ENCODE measurements at regions not wholly inside any gene's neighbourhood (a gene's known extent, or its start where the extent isn't known, plus 50 kb on each side); places are given as distances from the start of the nearest gene placed in this dataset.
"Not testable (repeated sequence)": the region's sequence is repeated elsewhere in the genome, so short reads cannot be mapped to it uniquely, and the experiment has no call there.

DNA sequence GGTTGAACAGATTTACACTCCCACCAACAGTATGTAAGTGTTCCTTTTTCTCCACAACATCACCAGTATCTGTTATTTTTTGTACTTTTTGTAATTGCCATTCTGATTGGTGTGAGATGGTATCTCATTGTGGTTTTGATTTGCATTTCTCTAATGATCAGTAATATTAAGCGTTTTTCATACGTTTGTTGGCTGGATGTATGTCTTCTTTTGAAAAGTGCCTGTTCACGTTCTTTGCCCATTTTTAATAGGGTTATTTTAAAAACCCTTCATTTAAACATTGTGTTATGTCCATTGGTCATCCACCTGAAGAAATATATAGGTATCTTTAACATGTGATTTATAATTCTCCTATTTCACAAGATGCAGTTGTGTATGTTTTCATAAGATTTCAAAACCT, 291.3 kb downstream of the SEMA3D start:
- H3K27me3 ChIP-seq, result no peaks in the 10 kb centered on the region
- TF ChIP-seq, protein P1, sequence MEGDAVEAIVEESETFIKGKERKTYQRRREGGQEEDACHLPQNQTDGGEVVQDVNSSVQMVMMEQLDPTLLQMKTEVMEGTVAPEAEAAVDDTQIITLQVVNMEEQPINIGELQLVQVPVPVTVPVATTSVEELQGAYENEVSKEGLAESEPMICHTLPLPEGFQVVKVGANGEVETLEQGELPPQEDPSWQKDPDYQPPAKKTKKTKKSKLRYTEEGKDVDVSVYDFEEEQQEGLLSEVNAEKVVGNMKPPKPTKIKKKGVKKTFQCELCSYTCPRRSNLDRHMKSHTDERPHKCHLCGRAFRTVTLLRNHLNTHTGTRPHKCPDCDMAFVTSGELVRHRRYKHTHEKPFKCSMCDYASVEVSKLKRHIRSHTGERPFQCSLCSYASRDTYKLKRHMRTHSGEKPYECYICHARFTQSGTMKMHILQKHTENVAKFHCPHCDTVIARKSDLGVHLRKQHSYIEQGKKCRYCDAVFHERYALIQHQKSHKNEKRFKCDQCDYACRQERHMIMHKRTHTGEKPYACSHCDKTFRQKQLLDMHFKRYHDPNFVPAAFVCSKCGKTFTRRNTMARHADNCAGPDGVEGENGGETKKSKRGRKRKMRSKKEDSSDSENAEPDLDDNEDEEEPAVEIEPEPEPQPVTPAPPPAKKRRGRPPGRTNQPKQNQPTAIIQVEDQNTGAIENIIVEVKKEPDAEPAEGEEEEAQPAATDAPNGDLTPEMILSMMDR (IDR thresholded peaks at IDR 0.05; ENCODE audit: poor library complexity), result no peak
- no peak for TF ChIP-seq EZH2phosphoT487 (IDR thresholded peaks at IDR 0.05; ENCODE audit: low read depth, severe bottlenecking, unreplicated experiment)
- no peak for TF ChIP-seq EZH2 (IDR thresholded peaks at IDR 0.05; ENCODE audit: borderline replicate concordance)
- no peaks in the 10 kb centered on the region for H3K9me3 ChIP-seq (ENCODE audit: low read depth)
- H3K9me2 ChIP-seq (replicated peaks; ENCODE audit: insufficient read depth), result no peaks in the 10 kb centered on the region
- 96% methylated on average over 3 of the region's 3 CpGs for WGBS (ENCODE audit: low lambda C conversion rate, missing lambda C conversion rate)
- H4K20me1 ChIP-seq (ENCODE audit: insufficient read depth, poor library complexity, severe bottlenecking), result no peaks in the 10 kb centered on the region
- no peak for DNase-seq (ENCODE audit: low spot score)
- no peak overlapping the region for H3K4me2 ChIP-seq
- no peak overlapping the region for H3K4me3 ChIP-seq
- H2AFZ ChIP-seq, result no peak overlapping the region
- H3K36me3 ChIP-seq (replicated peaks; ENCODE audit: insufficient read depth, low read depth), result no peaks in the 10 kb centered on the region
- no peak overlapping the region for H3K27ac ChIP-seq
- H3K4me1 ChIP-seq (ENCODE audit: insufficient read depth), result no peaks in the 10 kb centered on the region
- no peaks in the 10 kb centered on the region for H3K79me2 ChIP-seq

DNA sequence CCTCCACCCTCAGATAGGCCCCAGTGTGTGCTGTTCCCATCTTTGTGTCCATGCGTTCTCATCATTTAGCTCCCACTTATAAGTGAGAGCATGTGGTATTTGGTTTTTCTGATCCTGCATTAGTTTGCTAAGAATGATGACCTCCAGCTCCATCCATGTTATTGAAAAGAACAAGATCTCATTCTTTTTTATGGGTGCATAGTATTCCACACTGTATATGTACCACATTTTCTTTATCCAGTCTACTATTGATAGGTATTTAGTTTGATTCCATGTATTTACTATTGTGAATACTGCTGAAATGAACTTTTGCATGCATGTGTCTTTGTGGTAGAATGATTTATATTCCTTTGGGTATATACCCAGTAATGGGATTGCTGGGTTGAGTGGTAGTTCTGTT, 303.3 kb downstream of the SEMA3D start:
- H3K27me3 ChIP-seq; H3K4me3 ChIP-seq; H4K20me1 ChIP-seq (ENCODE audit: insufficient read depth, poor library complexity, severe bottlenecking); H3K9me2 ChIP-seq (replicated peaks; ENCODE audit: insufficient read depth); H3K4me1 ChIP-seq (ENCODE audit: insufficient read depth); H3K36me3 ChIP-seq (replicated peaks; ENCODE audit: insufficient read depth, low read depth); H3K4me2 ChIP-seq; H3K9me3 ChIP-seq (ENCODE audit: low read depth); H2AFZ ChIP-seq; H3K27ac ChIP-seq; DNase-seq (ENCODE audit: low spot score); H3K79me2 ChIP-seq: not testable (repeated sequence)
- 94% methylated on average over 1 of the region's 1 CpG for WGBS (ENCODE audit: low lambda C conversion rate, missing lambda C conversion rate)

DNA sequence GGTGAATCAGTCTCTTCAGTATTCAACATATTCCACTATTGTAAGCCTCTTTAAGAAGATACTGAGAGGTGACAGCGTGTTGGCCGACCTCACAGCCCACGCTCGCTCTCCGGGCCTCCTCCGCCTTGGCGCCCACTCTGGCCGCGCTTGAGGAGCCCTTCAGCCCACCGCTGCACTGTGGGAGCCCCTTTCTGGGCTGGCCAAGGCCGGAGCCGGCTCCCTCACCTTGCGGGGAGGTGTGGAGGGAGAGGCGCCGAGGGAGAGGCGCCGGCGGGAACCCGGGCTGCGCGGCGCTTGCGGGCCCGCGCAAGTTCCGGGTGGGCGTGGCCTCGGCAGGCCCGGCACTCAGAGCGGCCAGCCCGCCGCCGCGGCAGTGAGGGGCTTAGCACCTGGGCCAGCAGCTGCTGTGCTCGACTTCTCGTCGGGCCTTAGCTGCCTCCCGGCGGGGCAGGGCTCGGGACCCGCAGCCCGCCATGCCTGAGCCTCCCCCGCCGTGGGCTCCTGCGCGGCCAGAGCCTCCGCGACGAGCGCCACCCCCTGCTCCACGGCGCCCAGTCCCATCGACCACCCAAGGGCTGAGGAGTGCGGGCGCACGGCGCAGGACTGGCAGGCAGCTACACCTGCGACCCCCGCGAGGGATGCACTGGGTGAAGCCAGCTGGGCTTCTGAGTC, 306.4 kb downstream of the SEMA3D start:
- H3K4me1 ChIP-seq (ENCODE audit: insufficient read depth); H3K27ac ChIP-seq; H2AFZ ChIP-seq; H3K9me2 ChIP-seq (replicated peaks; ENCODE audit: insufficient read depth); DNase-seq (ENCODE audit: low spot score); H3K27me3 ChIP-seq; H3K79me2 ChIP-seq; H4K20me1 ChIP-seq (ENCODE audit: insufficient read depth, poor library complexity, severe bottlenecking); H3K4me2 ChIP-seq; H3K9me3 ChIP-seq (ENCODE audit: low read depth); H3K36me3 ChIP-seq (replicated peaks; ENCODE audit: insufficient read depth, low read depth); H3K4me3 ChIP-seq: not testable (repeated sequence)
- over 99% methylated on average over 47 of the region's 60 CpGs for WGBS (ENCODE audit: low lambda C conversion rate, missing lambda C conversion rate)

DNA sequence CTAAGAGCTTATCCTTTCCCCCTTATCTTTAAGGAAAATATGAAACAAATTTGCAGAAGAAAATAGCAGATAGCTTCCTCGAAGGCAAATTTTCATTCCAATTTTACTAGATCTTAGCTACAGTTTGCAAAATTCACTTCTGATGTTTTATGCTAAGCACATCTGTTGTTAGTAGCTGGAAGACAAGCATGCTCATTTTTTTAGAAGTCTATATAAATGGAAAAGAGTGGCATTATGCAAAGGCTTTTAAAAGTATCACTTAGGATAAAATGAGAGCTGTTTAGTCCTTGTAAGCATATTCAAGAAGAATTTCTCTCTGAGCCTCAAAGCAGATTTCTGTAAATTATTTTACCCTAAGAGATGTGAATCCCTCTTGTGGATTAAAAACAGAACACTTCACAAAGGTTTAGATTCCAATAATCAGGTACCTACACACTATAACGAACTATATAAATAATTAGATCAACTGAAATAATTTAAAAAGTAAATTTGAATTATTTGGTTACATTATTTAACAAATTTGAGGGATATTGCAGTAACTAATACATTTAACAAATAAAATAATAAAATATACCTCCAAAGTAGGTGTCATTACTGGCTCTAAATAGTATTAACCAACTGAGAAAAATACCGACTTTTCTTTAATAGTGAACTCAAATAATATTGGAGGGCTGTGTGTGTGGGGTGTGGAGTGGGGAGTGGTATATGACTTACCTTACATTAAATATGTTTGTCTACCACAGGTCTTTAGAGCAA, 307.1 kb downstream of the SEMA3D start:
- no peaks in the 10 kb centered on the region for H3K36me3 ChIP-seq (replicated peaks; ENCODE audit: insufficient read depth, low read depth)
- no peak for DNase-seq (ENCODE audit: low spot score)
- no peaks in the 10 kb centered on the region for H3K27me3 ChIP-seq
- H3K4me3 ChIP-seq, result no peak overlapping the region
- no peaks in the 10 kb centered on the region for H3K79me2 ChIP-seq
- H3K9me2 ChIP-seq (replicated peaks; ENCODE audit: insufficient read depth), result no peaks in the 10 kb centered on the region
- no peak overlapping the region for H3K27ac ChIP-seq
- TF ChIP-seq EZH2phosphoT487 (IDR thresholded peaks at IDR 0.05; ENCODE audit: low read depth, severe bottlenecking, unreplicated experiment), result no peak
- TF ChIP-seq EZH2 (IDR thresholded peaks at IDR 0.05; ENCODE audit: borderline replicate concordance), result no peak
- TF ChIP-seq, protein P1 (IDR thresholded peaks at IDR 0.05; ENCODE audit: poor library complexity), result no peak
- H2AFZ ChIP-seq, result no peak overlapping the region
- 79% methylated on average over 3 of the region's 3 CpGs for WGBS (ENCODE audit: low lambda C conversion rate, missing lambda C conversion rate)
- no peaks in the 10 kb centered on the region for H3K4me1 ChIP-seq (ENCODE audit: insufficient read depth)
- H3K9me3 ChIP-seq (ENCODE audit: low read depth), result no peaks in the 10 kb centered on the region
- no peak overlapping the region for H3K4me2 ChIP-seq
- H4K20me1 ChIP-seq (ENCODE audit: insufficient read depth, poor library complexity, severe bottlenecking), result no peaks in the 10 kb centered on the region
